Kidney (tissue), 13 donors: ENCODE measurements at regions not wholly inside any gene's neighbourhood (a gene's known extent, or its start where the extent isn't known, plus 50 kb on each side); places are given as distances from the start of the nearest gene placed in this dataset.

Source experiments
- DNase-seq, 5 donors: peaks; one replicate each; pipeline ENCODE4 v3.0.0-alpha.2; 2013 to 2020
- FAIRE-seq: peaks from 2 replicates; lab custom pipeline; 2012; peaks lifted over from hg19 to GRCh38; lab: Jason Lieb, UNC
- H3K27ac ChIP-seq, 2 donors: one replicate each; pipeline ENCODE4 v1.7.0; 2013; ENCODE audit warnings: low read depth in 2 of 2, low read length in 2 of 2, inconsistent platforms in 1 of 2
- H3K27me3 ChIP-seq: one replicate; pipeline ENCODE4 v1.7.1; 2013; ENCODE audit warnings: low read length, inconsistent platforms; ENCODE audit not compliant: control insufficient read depth, insufficient read depth
- H3K36me3 ChIP-seq, 3 donors: one replicate each; pipeline versions ENCODE4 v1.7.0 to v1.7.1; 2013; ENCODE audit warnings: low read length in 3 of 3, control low read depth in 1 of 3, inconsistent platforms in 1 of 3; ENCODE audit not compliant: insufficient read depth in 3 of 3, control insufficient read depth in 2 of 3
- H3K4me1 ChIP-seq, 3 donors: one replicate each; pipeline versions ENCODE4 v1.7.0 to v1.7.1; 2013; ENCODE audit warnings: low read length in 3 of 3, inconsistent platforms in 1 of 3, low read depth in 1 of 3; ENCODE audit not compliant: control insufficient read depth in 2 of 3, insufficient read depth in 2 of 3
- H3K4me3 ChIP-seq, 3 donors: one replicate each; pipeline versions ENCODE4 v1.7.0 to v1.8.1; 2013; ENCODE audit warnings: low read length in 3 of 3, control low read depth in 1 of 3, inconsistent platforms in 1 of 3
- H3K9ac ChIP-seq, 3 donors: one replicate each; pipeline versions ENCODE4 v1.7.0 to v1.7.1; 2013; ENCODE audit warnings: low read length in 3 of 3, control low read depth in 1 of 3, inconsistent platforms in 1 of 3
- H3K9me3 ChIP-seq, 3 donors: one replicate each; pipeline versions ENCODE4 v1.7.0 to v1.7.1; 2013; ENCODE audit warnings: low read length in 3 of 3, control low read depth in 1 of 3, inconsistent platforms in 1 of 3; ENCODE audit not compliant: control insufficient read depth in 2 of 3, insufficient read depth in 1 of 3
- CTCF ChIP-seq: IDR thresholded peaks from 3 replicates; pipeline ENCODE4 v1.5.1; 2012; ENCODE audit warnings: mild to moderate bottlenecking, moderate library complexity, borderline replicate concordance; ENCODE audit not compliant: insufficient read depth; ENCODE audit errors: extremely low read depth
- intact Hi-C: fragments of 100-400 bp; cut with DNase I; formaldehyde crosslinking; loops from one replicate; pipeline ENCODE4 v1.11.1; 2022
- donor health status: control.
- donor health status: control.
- donor health status: control.
- donor health status: control.
- donor health status: control.
- donor health status: DM: yes; HTN: yes; CAD: no.
- donor health status: Normal renal cell carcinoma (clear cell type).

- Histone ChIP-seq H3K27ac (no peak overlapping the region), H3K9ac (no peak overlapping the region)
Measured at GRCh38 chr16:22967521-22968095, 153.6 kb downstream of the HS3ST2 start.

More at GRCh38 chr16:22967521-22968095, 153.6 kb downstream of the HS3ST2 start:
- FAIRE-seq, result no peak
- no peak for TF ChIP-seq CTCF
- DNase-seq, result no peak
- no peaks in the 10 kb centered on the region for H3K4me1 ChIP-seq
- H3K36me3 ChIP-seq, result no peaks in the 10 kb centered on the region
- intact Hi-C loops, result no loop called here
- H3K27me3 ChIP-seq, result no peaks in the 10 kb centered on the region
- no peak overlapping the region for H3K4me3 ChIP-seq
- H3K9me3 ChIP-seq, result no peaks in the 10 kb centered on the region
